Stimulated activated CD4-positive, alpha-beta T cell treated with anti-CD3 and anti-CD28 coated beads, Interleukin-1b, Interleukin-23, amount 100 ng/mL, for 48 hours (primary cell): ENCODE measurements at regions not wholly inside any gene's neighbourhood (a gene's known extent, or its start where the extent isn't known, plus 50 kb on each side); places are given as distances from the start of the nearest gene placed in this dataset.
"Not testable (repeated sequence)": the region's sequence is repeated elsewhere in the genome, so short reads cannot be mapped to it uniquely, and the experiment has no call there.

Experiments used
- DNase-seq: peaks from one replicate; pipeline ENCODE4 v3.0.0-alpha.2; 2020

- DNase-seq, result no peak
Measured at GRCh38 chr9:105116052-105116868, 128.2 kb upstream of the SLC44A1 start.

GRCh38 chr9:105117234-105117633 lies 127.2 kb upstream of the SLC44A1 start:
- no peak for DNase-seq

GRCh38 chr9:105118636-105119035 lies 125.8 kb upstream of the SLC44A1 start:
- no peak for DNase-seq

- no peak for DNase-seq
Measured at GRCh38 chr9:105119156-105119555, 125.3 kb upstream of the SLC44A1 start.

DNA sequence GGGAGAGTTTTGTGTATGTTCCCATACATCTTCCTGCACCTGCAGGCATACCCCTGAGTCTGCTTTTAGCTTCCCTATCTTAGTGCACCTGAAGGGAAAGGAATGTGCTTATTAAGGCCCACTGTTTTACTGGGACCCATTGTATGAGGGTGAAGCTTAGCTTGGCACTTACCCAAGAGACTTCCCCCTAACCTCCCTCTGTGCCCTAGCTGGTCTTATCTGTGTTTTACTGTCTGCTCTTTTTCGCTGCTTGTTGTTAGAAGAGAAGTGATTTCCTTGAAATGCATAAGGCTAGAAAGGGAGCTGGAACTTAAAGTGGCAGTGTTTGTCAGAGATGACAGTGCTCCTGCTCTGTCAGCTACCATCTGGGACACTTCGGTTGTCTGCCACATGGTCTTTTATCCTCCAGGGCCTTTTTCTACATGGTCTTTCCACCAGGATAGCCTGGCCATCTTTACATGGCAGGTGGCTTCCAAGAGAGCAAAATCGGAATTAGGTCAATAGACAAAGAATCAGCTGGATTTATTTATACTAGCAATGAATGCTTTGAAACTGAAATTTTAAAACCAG lies 122.5 kb upstream of the SLC44A1 start:
- no peak for DNase-seq

DNA sequence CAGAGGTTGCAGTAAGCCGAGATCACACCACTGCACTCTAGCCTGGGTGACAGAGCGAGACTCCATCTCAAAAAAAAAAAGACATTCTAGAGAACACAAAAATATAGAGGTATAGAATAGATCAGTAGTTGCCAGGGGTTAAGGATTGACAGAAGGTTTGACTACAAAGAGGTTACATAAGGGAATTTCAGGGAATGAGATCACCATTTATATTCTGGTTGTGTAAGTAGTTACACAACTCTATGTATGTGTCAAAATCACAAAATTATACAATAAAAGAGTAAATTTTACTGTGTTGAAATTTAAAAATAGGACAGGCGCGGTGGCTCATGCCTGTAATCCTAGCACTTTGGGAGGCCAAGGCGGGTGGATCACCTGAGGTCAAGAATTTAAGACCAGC lies 119.9 kb upstream of the SLC44A1 start:
- not testable (repeated sequence) for DNase-seq

GRCh38 chr9:105126226-105126625 lies 118.2 kb upstream of the SLC44A1 start:
- DNase-seq, result no peak

- DNase-seq, result peak; percentile 44
Measured at GRCh38 chr9:105127863-105128220, 116.6 kb upstream of the SLC44A1 start.

- no peak for DNase-seq
Measured at GRCh38 chr9:105128908-105129600, 115.4 kb upstream of the SLC44A1 start.

- DNase-seq, result no peak
Measured at GRCh38 chr9:105129731-105130130, 114.7 kb upstream of the SLC44A1 start.

- no peak for DNase-seq
Measured at GRCh38 chr9:105131981-105132380, 112.5 kb upstream of the SLC44A1 start.

DNA sequence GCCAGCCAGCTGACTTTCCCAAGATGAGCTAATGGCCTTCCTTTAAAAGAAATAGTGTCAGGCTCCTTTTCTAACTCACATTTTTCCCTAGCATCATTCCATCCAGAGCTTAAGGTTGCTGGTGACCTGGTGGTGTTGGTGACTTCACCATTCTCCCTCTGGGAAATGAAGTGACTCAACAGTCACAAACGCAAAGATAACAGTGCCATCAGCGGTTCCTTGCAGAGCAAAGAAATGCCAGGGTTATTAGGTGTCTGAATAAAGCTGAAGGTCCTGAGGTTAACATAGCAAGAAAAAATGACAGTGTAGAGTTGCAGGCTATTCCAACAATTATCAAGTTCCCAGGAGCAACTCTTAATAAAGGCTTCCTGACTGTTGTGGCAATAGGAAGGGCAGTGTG lies 111.8 kb upstream of the SLC44A1 start:
- no peak for DNase-seq

DNA sequence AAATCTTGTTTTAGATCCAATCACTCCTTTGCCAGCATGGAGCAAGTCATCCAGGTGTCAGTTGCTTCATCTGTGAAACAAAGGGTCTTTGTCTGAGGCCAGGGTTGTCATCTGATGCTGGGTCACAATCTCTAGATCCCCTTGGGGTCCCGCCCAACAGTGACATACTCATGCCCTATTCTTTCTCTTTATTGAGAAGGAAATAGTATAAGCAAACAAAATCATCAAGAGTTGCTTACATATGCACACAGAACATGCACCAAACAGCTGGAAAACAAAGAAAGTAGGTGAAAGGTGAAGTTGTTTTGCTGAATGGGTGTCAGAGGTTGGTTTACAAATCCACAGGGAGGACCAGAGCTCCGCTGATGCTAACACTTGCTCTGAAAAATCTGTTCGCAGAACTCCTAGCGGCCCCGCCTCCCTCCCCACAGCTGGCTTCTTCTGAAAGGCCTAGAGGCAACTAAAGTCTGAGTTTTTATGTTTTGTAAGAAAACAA lies 106.1 kb upstream of the SLC44A1 start:
- DNase-seq, result no peak

DNA sequence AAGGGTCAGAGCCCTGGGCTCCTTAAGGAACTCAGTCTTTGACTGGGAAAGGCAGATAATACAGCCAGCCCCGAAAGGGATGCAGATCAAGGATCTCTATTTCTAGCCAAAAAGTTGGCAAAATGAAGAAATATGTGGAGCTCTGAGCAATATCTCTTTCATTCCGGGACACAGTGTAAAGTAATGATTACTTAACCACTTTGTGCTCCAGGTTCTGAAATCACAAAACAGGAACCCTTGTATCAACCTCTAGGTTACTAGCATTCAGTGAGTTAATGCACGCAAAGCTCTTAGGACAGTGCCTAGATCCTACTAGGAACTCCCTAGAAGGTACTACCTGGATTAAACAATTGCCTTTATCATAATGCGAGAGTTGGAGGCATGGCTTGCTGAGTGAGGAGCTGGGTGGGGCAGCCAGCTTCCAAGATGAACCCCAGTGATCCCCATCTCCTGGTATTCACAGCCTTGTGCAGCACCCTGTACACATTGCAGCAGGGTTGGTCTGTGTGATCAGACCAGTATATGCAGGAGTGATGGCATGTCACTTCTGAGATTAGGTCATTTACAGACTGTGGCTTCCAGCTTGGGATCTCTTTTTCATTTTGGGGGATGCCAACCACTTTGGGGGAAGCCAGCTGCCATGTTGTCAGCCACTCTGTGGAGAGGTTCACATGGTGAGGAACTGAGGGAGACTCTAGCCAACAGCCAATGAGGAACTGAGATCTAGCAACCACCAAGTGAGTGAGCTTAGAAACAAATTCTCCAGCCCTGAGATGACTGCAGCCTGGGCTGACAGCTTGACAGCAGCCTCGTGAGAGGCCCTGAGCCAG lies 103.1 kb upstream of the SLC44A1 start:
- no peak for DNase-seq

GRCh38 chr9:105141976-105142250 lies 102.5 kb upstream of the SLC44A1 start:
- DNase-seq, result no peak

DNA sequence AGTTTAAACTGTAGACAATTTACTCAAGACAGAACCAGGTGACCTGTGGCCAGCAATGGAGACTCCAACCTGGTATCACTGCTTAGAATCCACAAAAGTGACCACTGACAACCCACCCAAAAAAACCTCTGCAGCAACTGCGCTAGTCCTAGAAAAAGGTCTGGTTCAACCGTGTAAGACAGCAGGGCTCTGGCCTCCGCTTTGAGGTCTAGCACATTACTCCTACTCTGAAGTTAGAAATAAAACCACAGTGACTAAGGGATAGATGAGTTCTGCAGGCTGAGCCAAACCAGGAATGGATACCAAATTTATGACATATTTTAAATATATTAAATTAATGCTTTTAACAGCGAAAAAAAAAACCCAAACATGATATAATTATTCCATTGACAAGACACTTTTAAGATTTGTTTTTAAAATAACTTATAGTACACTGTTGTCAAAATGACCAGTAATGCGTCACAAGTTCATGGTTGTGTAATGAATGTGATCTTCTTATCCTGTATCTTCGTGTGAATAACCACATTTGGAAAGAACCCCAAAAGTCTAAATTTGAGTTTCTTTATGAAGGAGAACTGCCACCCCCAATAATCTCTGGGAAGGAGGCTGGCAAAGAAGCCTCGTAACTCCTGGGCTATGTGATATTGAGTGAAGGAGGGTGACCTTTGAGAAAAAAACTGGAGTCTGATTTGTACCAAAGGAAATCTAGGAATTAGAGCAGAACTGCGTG lies 101.9 kb upstream of the SLC44A1 start:
- peak; percentile 6 for DNase-seq

GRCh38 chr9:105143136-105143430 lies 101.4 kb upstream of the SLC44A1 start:
- DNase-seq, result no peak

- no peak for DNase-seq
Measured at GRCh38 chr9:105144076-105144475, 100.4 kb upstream of the SLC44A1 start.

GRCh38 chr9:105144841-105145240 lies 99.6 kb upstream of the SLC44A1 start:
- DNase-seq, result no peak

- no peak for DNase-seq
Measured at GRCh38 chr9:105146677-105147076, 97.8 kb upstream of the SLC44A1 start.

DNA sequence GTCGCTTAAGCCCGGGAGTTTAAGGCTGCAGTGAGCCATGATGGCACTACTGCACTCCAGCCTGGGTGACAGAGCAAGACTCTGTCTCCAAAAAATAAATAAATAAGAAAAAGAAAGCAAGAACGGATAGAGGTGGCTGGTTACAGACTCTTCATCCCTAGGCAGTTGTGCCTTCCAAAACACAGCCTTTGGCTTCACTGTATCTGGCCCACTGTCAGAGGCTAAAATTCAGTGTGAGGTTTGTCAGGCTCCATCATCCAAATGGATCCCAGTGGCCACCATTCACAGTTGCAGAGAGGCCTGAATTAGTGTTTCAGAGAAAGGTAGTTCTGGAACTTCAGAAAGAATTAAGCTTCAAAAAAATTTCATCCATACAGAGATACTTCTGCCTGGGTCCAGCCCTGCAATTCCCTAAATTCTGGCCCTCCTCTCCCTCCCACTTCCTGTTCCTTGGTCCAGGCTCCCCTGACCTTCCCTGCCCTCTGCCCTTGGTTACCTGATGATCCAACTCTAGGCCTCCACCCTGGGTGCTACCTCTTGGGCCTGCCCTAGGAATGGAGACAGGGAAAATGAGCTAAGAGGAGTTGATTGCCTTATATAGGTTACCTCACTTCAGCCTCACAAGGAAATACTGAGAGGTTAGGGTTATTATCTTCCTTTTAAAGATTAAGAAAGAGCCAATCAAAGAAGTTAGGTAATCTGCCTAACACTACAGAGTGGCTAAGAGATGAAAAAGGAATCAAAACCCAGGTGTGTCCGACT lies 97.2 kb upstream of the SLC44A1 start:
- DNase-seq, result no peak
